ENCODE measurements at regions not wholly inside any gene's neighbourhood (a gene's known extent, or its start where the extent isn't known, plus 50 kb on each side); places are given as distances from the start of the nearest gene placed in this dataset.

DNA sequence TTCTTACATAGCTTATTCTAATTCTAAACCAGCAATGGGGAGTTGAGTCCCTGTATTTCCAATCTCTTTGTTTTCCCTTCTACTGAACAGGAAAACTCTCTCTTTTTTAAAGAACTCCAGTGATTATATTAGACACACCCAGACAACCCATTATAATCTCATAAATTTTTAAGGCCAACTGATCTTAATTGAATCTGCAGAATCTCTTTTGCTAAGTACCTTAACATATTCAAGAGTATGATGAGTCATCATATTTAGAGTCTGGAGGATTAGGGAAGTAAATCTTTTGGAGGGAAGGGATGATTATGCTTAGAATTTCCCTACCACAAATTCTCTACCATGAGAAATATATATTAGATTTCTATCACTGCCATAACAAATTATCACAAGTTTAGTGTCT lies 705.1 kb downstream of the CENPC start:
- Histone ChIP-seq H3K4me1 (ENCODE audit: control insufficient read depth in 1 of 2, insufficient read depth in 2 of 2, low read depth in 1 of 2, low read length in 1 of 2) (no peaks in the 10 kb centered on the region), H3K9ac (no peak overlapping the region), H3K27ac (ENCODE audit: low read depth in 2 of 2, low read length in 1 of 2) (no peak overlapping the region), H3K4me3 (ENCODE audit: low read depth in 2 of 2, low read length in 1 of 2) (no peak overlapping the region), H4K20me1 (ENCODE audit: insufficient read depth) (no peaks in the 10 kb centered on the region), H3F3A (replicated peaks; ENCODE audit: insufficient read depth) (no peaks in the 10 kb centered on the region), H2AFZ (ENCODE audit: low read depth) (no peak overlapping the region), H3K9me3 (no peaks in the 10 kb centered on the region), H3K27me3 (ENCODE audit: insufficient read depth) (no peaks in the 10 kb centered on the region), H3K79me2 (ENCODE audit: insufficient read depth) (no peaks in the 10 kb centered on the region), H3K36me3 (replicated peaks in 1 of 2; ENCODE audit: control insufficient read depth in 1 of 2, insufficient read depth in 2 of 2, low read length in 1 of 2) (no peaks in the 10 kb centered on the region), H3K9me2 (no peaks in the 10 kb centered on the region), H3K4me2 (no peak overlapping the region)
- ChIA-PET CTCF (no interaction called here), POLR2A (no interaction called here)
- no peak for DNase-seq
- no peak for TF ChIP-seq JUND (IDR thresholded peaks at IDR 0.05)
- TF ChIP-seq RCOR1 (IDR thresholded peaks at IDR 0.05; ENCODE audit: low read length), result no peak
- no peak for TF ChIP-seq GATA2 (CRISPR knock-in tag; IDR thresholded peaks at IDR 0.05)
- TF ChIP-seq, protein P1, sequence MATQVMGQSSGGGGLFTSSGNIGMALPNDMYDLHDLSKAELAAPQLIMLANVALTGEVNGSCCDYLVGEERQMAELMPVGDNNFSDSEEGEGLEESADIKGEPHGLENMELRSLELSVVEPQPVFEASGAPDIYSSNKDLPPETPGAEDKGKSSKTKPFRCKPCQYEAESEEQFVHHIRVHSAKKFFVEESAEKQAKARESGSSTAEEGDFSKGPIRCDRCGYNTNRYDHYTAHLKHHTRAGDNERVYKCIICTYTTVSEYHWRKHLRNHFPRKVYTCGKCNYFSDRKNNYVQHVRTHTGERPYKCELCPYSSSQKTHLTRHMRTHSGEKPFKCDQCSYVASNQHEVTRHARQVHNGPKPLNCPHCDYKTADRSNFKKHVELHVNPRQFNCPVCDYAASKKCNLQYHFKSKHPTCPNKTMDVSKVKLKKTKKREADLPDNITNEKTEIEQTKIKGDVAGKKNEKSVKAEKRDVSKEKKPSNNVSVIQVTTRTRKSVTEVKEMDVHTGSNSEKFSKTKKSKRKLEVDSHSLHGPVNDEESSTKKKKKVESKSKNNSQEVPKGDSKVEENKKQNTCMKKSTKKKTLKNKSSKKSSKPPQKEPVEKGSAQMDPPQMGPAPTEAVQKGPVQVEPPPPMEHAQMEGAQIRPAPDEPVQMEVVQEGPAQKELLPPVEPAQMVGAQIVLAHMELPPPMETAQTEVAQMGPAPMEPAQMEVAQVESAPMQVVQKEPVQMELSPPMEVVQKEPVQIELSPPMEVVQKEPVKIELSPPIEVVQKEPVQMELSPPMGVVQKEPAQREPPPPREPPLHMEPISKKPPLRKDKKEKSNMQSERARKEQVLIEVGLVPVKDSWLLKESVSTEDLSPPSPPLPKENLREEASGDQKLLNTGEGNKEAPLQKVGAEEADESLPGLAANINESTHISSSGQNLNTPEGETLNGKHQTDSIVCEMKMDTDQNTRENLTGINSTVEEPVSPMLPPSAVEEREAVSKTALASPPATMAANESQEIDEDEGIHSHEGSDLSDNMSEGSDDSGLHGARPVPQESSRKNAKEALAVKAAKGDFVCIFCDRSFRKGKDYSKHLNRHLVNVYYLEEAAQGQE (IDR thresholded peaks at IDR 0.05; ENCODE audit: low read depth, low read length), result no peak
- TF ChIP-seq POLR2AphosphoS5 (IDR thresholded peaks at IDR 0.05; ENCODE audit: low read depth, low read length), result no peak
- no peak for TF ChIP-seq FOSL2 (IDR thresholded peaks at IDR 0.05; ENCODE audit: borderline replicate concordance, low read depth)
- no peak for TF ChIP-seq YY1 (IDR thresholded peaks at IDR 0.05; ENCODE audit: low read depth)
- no peak for TF ChIP-seq TAF1 (IDR thresholded peaks at IDR 0.05; ENCODE audit: borderline replicate concordance, low read depth, low read length)
- no peak for TF ChIP-seq RXRA (IDR thresholded peaks at IDR 0.05; ENCODE audit: borderline replicate concordance, low read depth)
- TF ChIP-seq EZH2phosphoT487 (IDR thresholded peaks at IDR 0.05; ENCODE audit: borderline replicate concordance, low read depth), result no peak
- no peak for TF ChIP-seq EP300 (IDR thresholded peaks at IDR 0.05; ENCODE audit: borderline replicate concordance in 1 of 2, low read depth in 1 of 2, low read length in 1 of 2)
- TF ChIP-seq FOXJ3 (CRISPR knock-in tag; IDR thresholded peaks at IDR 0.05), result no peak
- TF ChIP-seq, protein P2, sequence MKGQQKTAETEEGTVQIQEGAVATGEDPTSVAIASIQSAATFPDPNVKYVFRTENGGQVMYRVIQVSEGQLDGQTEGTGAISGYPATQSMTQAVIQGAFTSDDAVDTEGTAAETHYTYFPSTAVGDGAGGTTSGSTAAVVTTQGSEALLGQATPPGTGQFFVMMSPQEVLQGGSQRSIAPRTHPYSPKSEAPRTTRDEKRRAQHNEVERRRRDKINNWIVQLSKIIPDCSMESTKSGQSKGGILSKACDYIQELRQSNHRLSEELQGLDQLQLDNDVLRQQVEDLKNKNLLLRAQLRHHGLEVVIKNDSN (IDR thresholded peaks at IDR 0.05; ENCODE audit: borderline replicate concordance, low read depth), result no peak
- TF ChIP-seq TCF12 (IDR thresholded peaks at IDR 0.05), result no peak
- no peak for TF ChIP-seq RAD21 (IDR thresholded peaks at IDR 0.05; ENCODE audit: low read length)
- no peak for TF ChIP-seq CHD2 (IDR thresholded peaks at IDR 0.05; ENCODE audit: low read length, partially characterized antibody)

All from SK-N-SH (cell line).